NT2/D1 (cell line): ENCODE measurements at regions not wholly inside any gene's neighbourhood (a gene's known extent, or its start where the extent isn't known, plus 50 kb on each side); places are given as distances from the start of the nearest gene placed in this dataset.

Source experiments
- SUZ12 ChIP-seq: IDR thresholded peaks from 2 replicates; pipeline ENCODE4 v1.6.1; 2011; ENCODE audit not compliant: insufficient read length, insufficient read depth; ENCODE audit errors: extremely low read depth
- YY1 ChIP-seq: IDR thresholded peaks from 2 replicates; pipeline ENCODE4 v1.6.1; 2011; ENCODE audit not compliant: insufficient read length, insufficient read depth
- ZNF274 ChIP-seq: IDR thresholded peaks from 2 replicates; pipeline ENCODE4 v1.6.1; 2011; ENCODE audit warnings: mild to moderate bottlenecking, low read depth, low read length

GRCh38 chr22:48448821-48449220, 1378.9 kb downstream of the BRD1 start:
- TF ChIP-seq YY1 (no peak), SUZ12 (no peak), ZNF274 (no peak)
